H1 (cell line): ENCODE measurements at regions not wholly inside any gene's neighbourhood (a gene's known extent, or its start where the extent isn't known, plus 50 kb on each side); places are given as distances from the start of the nearest gene placed in this dataset.

Experiments used
- CTCF ChIA-PET: fragments of 300-600 bp; sonication (Branson Sonifier 250); formaldehyde crosslinking; loops from one replicate; lab custom pipeline; 2021; ENCODE audit not compliant: partially characterized antibody; lab: Charles Lee
- POLR2A ChIA-PET: fragments of 300-600 bp; sonication (Branson Sonifier 250); formaldehyde crosslinking; loops from one replicate; lab custom pipeline; 2021; ENCODE audit warnings: inconsistent platforms; ENCODE audit not compliant: partially characterized antibody; lab: Charles Lee
- DNase-seq, 2 experiments: peaks; one replicate each; pipeline versions ENCODE4 v3.0.0 to v3.0.0-alpha.2; 2010 to 2022; ENCODE audit warnings: low spot score in 2 of 2, low read depth in 1 of 2, mixed read lengths in 1 of 2
- FAIRE-seq: peaks from 2 replicates; lab custom pipeline; 2011; peaks lifted over from hg19 to GRCh38; lab: Jason Lieb, UNC
- H2AFZ ChIP-seq: 2 replicates; pipeline ENCODE4 v1.8.1; 2012; ENCODE audit warnings: low read length, inconsistent platforms
- H2AK5ac ChIP-seq: 2 replicates; pipeline ENCODE4 v1.6.1; 2013; ENCODE audit warnings: low read depth, low read length
- H2BK120ac ChIP-seq: replicated peaks from 2 replicates; pipeline ENCODE3; 2013; ENCODE audit warnings: low read depth, low read length, inconsistent platforms
- H2BK12ac ChIP-seq: 2 replicates; pipeline ENCODE4 v1.6.1; 2013; ENCODE audit warnings: low read depth, low read length
- H2BK15ac ChIP-seq: 2 replicates; pipeline ENCODE4 v1.6.1; 2013; ENCODE audit warnings: low read length
- H2BK20ac ChIP-seq: 2 replicates; pipeline ENCODE4 v1.6.1; 2013; ENCODE audit warnings: low read length
- H2BK5ac ChIP-seq: 2 replicates; pipeline ENCODE4 v1.6.1; 2013; ENCODE audit warnings: low read depth, low read length
- H3K14ac ChIP-seq: 2 replicates; pipeline ENCODE4 v1.6.1; 2013; ENCODE audit warnings: inconsistent platforms; ENCODE audit not compliant: insufficient read length
- H3K18ac ChIP-seq: 2 replicates; pipeline ENCODE4 v1.6.1; 2013; ENCODE audit warnings: low read length; ENCODE audit errors: extremely low read depth
- H3K23ac ChIP-seq: 2 replicates; pipeline ENCODE4 v1.6.1; 2013; ENCODE audit warnings: inconsistent platforms; ENCODE audit not compliant: insufficient read length
- H3K23me2 ChIP-seq: 2 replicates; pipeline ENCODE4 v1.6.1; 2013; ENCODE audit warnings: low read depth, low read length
- H3K27ac ChIP-seq: 2 replicates; pipeline ENCODE4 v1.6.1; 2011; ENCODE audit warnings: low read depth, low read length, inconsistent platforms
- H3K27me3 ChIP-seq, 4 experiments: replicated peaks in 1 of 4; 1 replicate in 1 of 4; 2 replicates in 3 of 4; pipeline versions ENCODE4 v1.6.1 to v1.8.1; 2011 to 2013; ENCODE audit warnings: low read length in 3 of 4, mild to moderate bottlenecking in 3 of 4, inconsistent platforms in 2 of 4, mixed read lengths in 2 of 4, moderate library complexity in 1 of 4; ENCODE audit not compliant: control insufficient read depth in 3 of 4, insufficient read depth in 3 of 4; ENCODE audit errors: extremely low read depth in 1 of 4
- H3K36me3 ChIP-seq, 4 experiments: 2 replicates each; pipeline versions ENCODE4 v1.6.1 to v1.8.1; 2011 to 2013; ENCODE audit warnings: mild to moderate bottlenecking in 4 of 4, low read length in 3 of 4, moderate library complexity in 2 of 4, control low read depth in 1 of 4, inconsistent platforms in 1 of 4; ENCODE audit not compliant: insufficient read depth in 4 of 4, control insufficient read depth in 2 of 4
- H3K4ac ChIP-seq: replicated peaks from 2 replicates; pipeline ENCODE3; 2013; ENCODE audit warnings: low read length, low read depth, mixed read lengths, inconsistent platforms; ENCODE audit not compliant: insufficient read length
- H3K4me1 ChIP-seq, 4 experiments: replicated peaks in 1 of 4; 1 replicate in 1 of 4; 2 replicates in 3 of 4; pipeline versions ENCODE4 v1.6.1 to v1.8.1; 2011 to 2013; ENCODE audit warnings: low read length in 3 of 4, inconsistent platforms in 2 of 4, mixed read lengths in 1 of 4; ENCODE audit not compliant: insufficient read depth in 4 of 4, control insufficient read depth in 3 of 4
- H3K4me2 ChIP-seq, 2 experiments: 2 replicates each; pipeline versions ENCODE4 v1.6.1 to v1.8.1; 2011 to 2013; ENCODE audit warnings: low read depth in 2 of 2, low read length in 2 of 2, control low read depth in 1 of 2, inconsistent platforms in 1 of 2, mild to moderate bottlenecking in 1 of 2; ENCODE audit not compliant: insufficient read depth in 1 of 2
- H3K4me3 ChIP-seq, 4 experiments: fragments of 200-600, 300-600 bp in 1 of 4; sonication (generic), shearing (Covaris generic), sonication (Bioruptor Twin) in 1 of 4; 2 replicates each; pipeline versions ENCODE4 v1.5.1 to v1.8.1; 2011 to 2016; ENCODE audit warnings: low read length in 4 of 4, low read depth in 3 of 4, control low read depth in 2 of 4, inconsistent platforms in 2 of 4, mild to moderate bottlenecking in 2 of 4, mixed read lengths in 1 of 4, moderate library complexity in 1 of 4; ENCODE audit not compliant: insufficient read depth in 2 of 4; ENCODE audit errors: extremely low read depth in 1 of 4
- H3K56ac ChIP-seq: replicated peaks from 2 replicates; pipeline ENCODE3; 2013; ENCODE audit warnings: low read depth, mild to moderate bottlenecking, mixed read lengths, low read length, inconsistent platforms; ENCODE audit not compliant: insufficient read length
- H3K79me1 ChIP-seq: 2 replicates; pipeline ENCODE4 v1.6.1; 2013; ENCODE audit warnings: low read depth, low read length, control low read depth
- H3K79me2 ChIP-seq, 2 experiments: 2 replicates each; pipeline versions ENCODE4 v1.6.1 to v1.8.1; 2012 to 2013; ENCODE audit warnings: low read length in 2 of 2, mild to moderate bottlenecking in 2 of 2, inconsistent platforms in 1 of 2; ENCODE audit not compliant: insufficient read depth in 2 of 2, control insufficient read depth in 1 of 2
- H3K9ac ChIP-seq, 4 experiments: replicated peaks in 1 of 4; 1 replicate in 1 of 4; 2 replicates in 3 of 4; pipeline versions ENCODE4 v1.6.1 to v1.8.1; 2011 to 2013; ENCODE audit warnings: low read depth in 3 of 4, low read length in 3 of 4, control low read depth in 2 of 4, mild to moderate bottlenecking in 2 of 4, moderate library complexity in 2 of 4, inconsistent platforms in 1 of 4; ENCODE audit errors: extremely low read depth in 1 of 4
- H3K9me3 ChIP-seq, 2 experiments: 2 replicates each; pipeline versions ENCODE4 v1.6.1 to v1.8.1; 2012 to 2013; ENCODE audit warnings: mild to moderate bottlenecking in 2 of 2, moderate library complexity in 2 of 2, control low read depth in 1 of 2, inconsistent platforms in 1 of 2, low read depth in 1 of 2, low read length in 1 of 2, mixed read lengths in 1 of 2; ENCODE audit not compliant: insufficient read depth in 2 of 2
- H4K20me1 ChIP-seq, 2 experiments: replicated peaks in 1 of 2; 2 replicates each; pipeline versions ENCODE3 to v1.8.1; 2011 to 2013; ENCODE audit warnings: inconsistent platforms in 2 of 2, low read length in 2 of 2, mild to moderate bottlenecking in 1 of 2; ENCODE audit not compliant: insufficient read depth in 2 of 2, control insufficient read depth in 1 of 2
- H4K5ac ChIP-seq: 2 replicates; pipeline ENCODE4 v1.6.1; 2013; ENCODE audit warnings: low read length, low read depth, mixed read lengths, inconsistent platforms; ENCODE audit not compliant: insufficient read length
- H4K8ac ChIP-seq: 2 replicates; pipeline ENCODE4 v1.8.0; 2013; ENCODE audit warnings: mild to moderate bottlenecking, moderate library complexity, low read length, inconsistent platforms; ENCODE audit not compliant: insufficient read depth; ENCODE audit errors: extremely low read depth
- H4K91ac ChIP-seq: replicated peaks from 2 replicates; pipeline ENCODE3; 2013; ENCODE audit warnings: low read length, mixed read lengths, inconsistent platforms; ENCODE audit not compliant: insufficient read length
- BCL11A ChIP-seq, 2 experiments: IDR thresholded peaks; one replicate each; pipeline ENCODE4 v1.6.1; 2011; ENCODE audit warnings: low read depth in 2 of 2, low read length in 2 of 2, mild to moderate bottlenecking in 2 of 2
- EZH2 ChIP-seq: fragments of 200-600 bp; sonication (generic); IDR thresholded peaks from 2 replicates; pipeline ENCODE4 v1.7.1; 2012; ENCODE audit warnings: low read depth, mild to moderate bottlenecking, moderate library complexity, low read length, inconsistent platforms; ENCODE audit not compliant: severe bottlenecking
- POLR2AphosphoS5 ChIP-seq: IDR thresholded peaks from 2 replicates; pipeline ENCODE4 v1.6.1; 2011; ENCODE audit warnings: low read depth, low read length
- SAP30 ChIP-seq: fragments of 300-600 bp; sonication (generic); IDR thresholded peaks from 2 replicates; pipeline ENCODE4 v1.7.1; 2012; ENCODE audit warnings: low read length, moderate library complexity, mild to moderate bottlenecking, inconsistent platforms; ENCODE audit not compliant: insufficient read depth, insufficient replicate concordance
- SRF ChIP-seq: IDR thresholded peaks from 2 replicates; pipeline ENCODE4 v1.6.1; 2011; ENCODE audit warnings: mild to moderate bottlenecking, low read depth, low read length, moderate library complexity
- WGBS, 2 experiments: shearing (Covaris generic) in 1 of 2; methylation state at CpG; one replicate each; pipeline versions ENCODE4 v1.1.6 to v1.1.7; 2013 to 2015; ENCODE audit warnings: low lambda C conversion rate in 2 of 2, mixed read lengths in 2 of 2, inconsistent platforms in 1 of 2, low coverage in 1 of 2, missing lambda C conversion rate in 1 of 2; ENCODE audit not compliant: insufficient replicate concordance in 2 of 2, insufficient coverage in 1 of 2, insufficient read length in 1 of 2; ENCODE audit errors: extremely low coverage in 1 of 2, missing lambda C conversion rate in 1 of 2; 5-methylcytosine and 5-hydroxymethylcytosine counted together
- TF ChIP-seq, protein P1 (sequence below), 3 experiments: IDR thresholded peaks; 1 replicate in 2 of 3; 2 replicates in 1 of 3; pipeline versions ENCODE4 v1.5.1 to v1.6.1; 2011; ENCODE audit warnings: low read length in 3 of 3, mild to moderate bottlenecking in 3 of 3, inconsistent platforms in 2 of 3, low read depth in 1 of 3, moderate library complexity in 1 of 3; ENCODE audit not compliant: insufficient read depth in 1 of 3; ENCODE audit errors: control extremely low read depth in 1 of 3

DNA sequence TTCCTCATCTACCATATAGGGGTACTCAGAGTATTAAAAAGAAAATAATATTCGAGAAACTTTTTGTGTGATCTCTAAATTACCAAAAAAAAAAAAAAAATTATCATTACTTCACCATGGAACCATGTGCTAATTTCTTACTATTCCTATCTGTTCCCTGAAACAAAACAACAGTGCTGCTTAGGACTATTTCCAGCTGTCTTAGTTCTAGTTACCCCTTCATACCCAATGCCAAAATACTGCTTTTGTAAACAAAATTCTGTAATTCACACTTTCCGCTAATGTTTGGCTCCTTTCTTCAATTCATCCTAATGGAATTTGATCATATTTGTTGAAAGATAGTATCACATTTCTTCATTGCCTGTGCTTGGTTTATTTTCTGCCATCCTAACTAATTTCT is 470.2 kb downstream of the BTG1 start:
- H2AFZ ChIP-seq = no peak overlapping the region
- H4K5ac ChIP-seq = no peak overlapping the region
- no peaks in the 10 kb centered on the region for H3K27me3 ChIP-seq
- H3K9me3 ChIP-seq = no peaks in the 10 kb centered on the region
- H2BK5ac ChIP-seq = no peak overlapping the region
- H2BK120ac ChIP-seq = no peak overlapping the region
- H4K20me1 ChIP-seq = no peaks in the 10 kb centered on the region
- no peak overlapping the region for H3K18ac ChIP-seq
- no peak overlapping the region for H2AK5ac ChIP-seq
- no peak overlapping the region for H3K4ac ChIP-seq
- CTCF ChIA-PET = interaction anchor here (0.6 kb wide), 1 partner anchor 271 kb away, joined by 3 read pairs; no protein-coding TSS in a partner anchor
- H4K8ac ChIP-seq = no peak overlapping the region
- no peaks in the 10 kb centered on the region for H3K4me1 ChIP-seq
- DNase-seq (no peak), FAIRE-seq (no peak)
- no peak overlapping the region for H3K56ac ChIP-seq
- H3K14ac ChIP-seq = no peak overlapping the region
- H2BK12ac ChIP-seq = no peak overlapping the region
- no peaks in the 10 kb centered on the region for H3K79me2 ChIP-seq
- no peaks in the 10 kb centered on the region for H3K79me1 ChIP-seq
- H3K36me3 ChIP-seq = no peaks in the 10 kb centered on the region
- no peak overlapping the region for H2BK20ac ChIP-seq
- no peak overlapping the region for H3K4me2 ChIP-seq
- POLR2A ChIA-PET = no interaction called here
- no peak overlapping the region for H3K27ac ChIP-seq
- H3K9ac ChIP-seq = no peak overlapping the region
- no peak overlapping the region for H3K23ac ChIP-seq
- TF ChIP-seq BCL11A (IDR thresholded peaks at IDR 0.05; ENCODE audit: low read depth in 2 of 2, low read length in 2 of 2) (no peak), POLR2AphosphoS5 (no peak), EZH2 (no peak), SRF (no peak), SAP30 (no peak)
- TF ChIP-seq, protein P1, sequence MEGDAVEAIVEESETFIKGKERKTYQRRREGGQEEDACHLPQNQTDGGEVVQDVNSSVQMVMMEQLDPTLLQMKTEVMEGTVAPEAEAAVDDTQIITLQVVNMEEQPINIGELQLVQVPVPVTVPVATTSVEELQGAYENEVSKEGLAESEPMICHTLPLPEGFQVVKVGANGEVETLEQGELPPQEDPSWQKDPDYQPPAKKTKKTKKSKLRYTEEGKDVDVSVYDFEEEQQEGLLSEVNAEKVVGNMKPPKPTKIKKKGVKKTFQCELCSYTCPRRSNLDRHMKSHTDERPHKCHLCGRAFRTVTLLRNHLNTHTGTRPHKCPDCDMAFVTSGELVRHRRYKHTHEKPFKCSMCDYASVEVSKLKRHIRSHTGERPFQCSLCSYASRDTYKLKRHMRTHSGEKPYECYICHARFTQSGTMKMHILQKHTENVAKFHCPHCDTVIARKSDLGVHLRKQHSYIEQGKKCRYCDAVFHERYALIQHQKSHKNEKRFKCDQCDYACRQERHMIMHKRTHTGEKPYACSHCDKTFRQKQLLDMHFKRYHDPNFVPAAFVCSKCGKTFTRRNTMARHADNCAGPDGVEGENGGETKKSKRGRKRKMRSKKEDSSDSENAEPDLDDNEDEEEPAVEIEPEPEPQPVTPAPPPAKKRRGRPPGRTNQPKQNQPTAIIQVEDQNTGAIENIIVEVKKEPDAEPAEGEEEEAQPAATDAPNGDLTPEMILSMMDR (IDR thresholded peaks at IDR 0.05; ENCODE audit: control extremely low read depth in 1 of 3, insufficient read depth in 1 of 3, low read depth in 1 of 3, low read length in 3 of 3) = no peak
- TF ChIP-seq, all 59 proteins: peak for 0
- Histone ChIP-seq H3K4me3 (no peak overlapping the region), H4K91ac (no peak overlapping the region), H2BK15ac (no peak overlapping the region), H3K23me2 (no peaks in the 10 kb centered on the region)
- WGBS, 2 experiments = 87% methylated on average over 2 of the region's 2 CpGs; no CpG with 5 or more reads in 1 of the 2 experiments
